Ovary (tissue), 7 donors: ENCODE measurements at regions not wholly inside any gene's neighbourhood (a gene's known extent, or its start where the extent isn't known, plus 50 kb on each side); places are given as distances from the start of the nearest gene placed in this dataset.
"Not testable (repeated sequence)": the region's sequence is repeated elsewhere in the genome, so short reads cannot be mapped to it uniquely, and the experiment has no call there.

ENCODE experiments used
- DNase-seq, 5 donors: peaks; one replicate each; pipeline ENCODE4 v3.0.0-alpha.2; 2019 to 2020
- H3K27ac ChIP-seq, 2 donors: fragments of 200-600 bp; one replicate each; pipeline versions ENCODE4 v1.5.1 to v1.8.0; 2019 to 2022
- H3K27me3 ChIP-seq: fragments of 200-600 bp; one replicate; pipeline ENCODE4 v1.8.0; 2022
- H3K36me3 ChIP-seq: fragments of 200-600 bp; sonication (generic); one replicate; pipeline ENCODE4 v1.5.1; 2019
- H3K4me1 ChIP-seq: one replicate; pipeline ENCODE4 v1.8.1; 2013; ENCODE audit warnings: mild to moderate bottlenecking, moderate library complexity; ENCODE audit not compliant: insufficient read depth
- H3K4me3 ChIP-seq: fragments of 200-600 bp; sonication (generic); one replicate; pipeline ENCODE4 v1.5.1; 2017
- H3K9me3 ChIP-seq, 2 donors: fragments of 200-600 bp in 1 of 2; sonication (generic) in 1 of 2; one replicate each; pipeline versions ENCODE4 v1.5.1 to v1.8.1; 2013 to 2019; ENCODE audit warnings: mild to moderate bottlenecking in 1 of 2, moderate library complexity in 1 of 2
- EP300 ChIP-seq: sonication (generic); formaldehyde crosslinking; IDR thresholded peaks from one replicate; pipeline ENCODE4 v1.6.1; 2017; ENCODE audit warnings: antibody characterized with exemption
- POLR2A ChIP-seq: fragments of 450-650 bp; IDR thresholded peaks from one replicate; pipeline ENCODE4 v1.6.1; 2017; ENCODE audit warnings: antibody characterized with exemption, mild to moderate bottlenecking, moderate library complexity
- WGBS, 3 donors: extraction: QIAGEN DNeasy Blood & Tissue Kit in 1 of 3; methylation state at CpG; one replicate each; pipeline versions ENCODE4 v1.1.5 to v1.1.7; 2013 to 2017; 5-methylcytosine and 5-hydroxymethylcytosine counted together
- intact Hi-C, 4 donors: fragments of 100-400 bp; cut with DNase I; formaldehyde crosslinking; loops; one replicate each; pipeline versions ENCODE4 v1.11.0 to v1.15.1; 2022 to 2023
- TF ChIP-seq, protein P1 (sequence below), 3 donors: fragments of 450-650 bp in 2 of 3; fragments of 200-600 bp in 1 of 3; IDR thresholded peaks; one replicate each; pipeline versions ENCODE4 v1.5.1 to v1.8.0; 2016 to 2022; ENCODE audit warnings: antibody characterized with exemption in 3 of 3, mild to moderate bottlenecking in 1 of 3
- donor health status: DM: no; HTN: no; CAD: no; lungs with moderate emphysema.
- donor health status: DM: no; HTN: no; CAD: no.
- donor health status: Bipolar disorder and iron deficiency.
- donor health status: DM: no; HTN: no; CAD: no.
- donor health status: DM: yes; HTN: yes; CAD: no.

- H3K36me3 ChIP-seq: no peaks in the 10 kb centered on the region
- no peaks in the 10 kb centered on the region for H3K9me3 ChIP-seq
- H3K27ac ChIP-seq: no peak overlapping the region
- no peaks in the 10 kb centered on the region for H3K27me3 ChIP-seq
- no peak for DNase-seq
- 4 to 21% (median 5%) methylated on average over 3 of the region's 3 CpGs for WGBS, 3 donors
- H3K4me3 ChIP-seq: no peak overlapping the region
- TF ChIP-seq EP300 (no peak), POLR2A (no peak)
- TF ChIP-seq, protein P1, sequence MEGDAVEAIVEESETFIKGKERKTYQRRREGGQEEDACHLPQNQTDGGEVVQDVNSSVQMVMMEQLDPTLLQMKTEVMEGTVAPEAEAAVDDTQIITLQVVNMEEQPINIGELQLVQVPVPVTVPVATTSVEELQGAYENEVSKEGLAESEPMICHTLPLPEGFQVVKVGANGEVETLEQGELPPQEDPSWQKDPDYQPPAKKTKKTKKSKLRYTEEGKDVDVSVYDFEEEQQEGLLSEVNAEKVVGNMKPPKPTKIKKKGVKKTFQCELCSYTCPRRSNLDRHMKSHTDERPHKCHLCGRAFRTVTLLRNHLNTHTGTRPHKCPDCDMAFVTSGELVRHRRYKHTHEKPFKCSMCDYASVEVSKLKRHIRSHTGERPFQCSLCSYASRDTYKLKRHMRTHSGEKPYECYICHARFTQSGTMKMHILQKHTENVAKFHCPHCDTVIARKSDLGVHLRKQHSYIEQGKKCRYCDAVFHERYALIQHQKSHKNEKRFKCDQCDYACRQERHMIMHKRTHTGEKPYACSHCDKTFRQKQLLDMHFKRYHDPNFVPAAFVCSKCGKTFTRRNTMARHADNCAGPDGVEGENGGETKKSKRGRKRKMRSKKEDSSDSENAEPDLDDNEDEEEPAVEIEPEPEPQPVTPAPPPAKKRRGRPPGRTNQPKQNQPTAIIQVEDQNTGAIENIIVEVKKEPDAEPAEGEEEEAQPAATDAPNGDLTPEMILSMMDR (IDR thresholded peaks at IDR 0.05): no peak
- no peaks in the 10 kb centered on the region for H3K4me1 ChIP-seq
- intact Hi-C loops: loop anchor here in 1 of 4 donors (10.0 kb wide), 1 partner anchor 1464 kb away; no protein-coding TSS in a partner anchor
Observed at GRCh38 chr4:157700898-157701694, 471.7 kb downstream of the GASK1B start.

- no peak for DNase-seq
- no peaks in the 10 kb centered on the region for H3K27me3 ChIP-seq
- no peaks in the 10 kb centered on the region for H3K9me3 ChIP-seq
- no peaks in the 10 kb centered on the region for H3K4me1 ChIP-seq
- TF ChIP-seq POLR2A (no peak), EP300 (no peak)
- TF ChIP-seq, protein P1 (IDR thresholded peaks at IDR 0.05): no peak
- no peaks in the 10 kb centered on the region for H3K36me3 ChIP-seq
- H3K27ac ChIP-seq: no peak overlapping the region
- WGBS, 3 donors: 59 to 61% (median 61%) methylated on average over 1 of the region's 1 CpG
- intact Hi-C loops: no loop called here
- H3K4me3 ChIP-seq: no peak overlapping the region
Observed at GRCh38 chr4:157689476-157689875, 468.9 kb downstream of the GRIA2 start.

DNA sequence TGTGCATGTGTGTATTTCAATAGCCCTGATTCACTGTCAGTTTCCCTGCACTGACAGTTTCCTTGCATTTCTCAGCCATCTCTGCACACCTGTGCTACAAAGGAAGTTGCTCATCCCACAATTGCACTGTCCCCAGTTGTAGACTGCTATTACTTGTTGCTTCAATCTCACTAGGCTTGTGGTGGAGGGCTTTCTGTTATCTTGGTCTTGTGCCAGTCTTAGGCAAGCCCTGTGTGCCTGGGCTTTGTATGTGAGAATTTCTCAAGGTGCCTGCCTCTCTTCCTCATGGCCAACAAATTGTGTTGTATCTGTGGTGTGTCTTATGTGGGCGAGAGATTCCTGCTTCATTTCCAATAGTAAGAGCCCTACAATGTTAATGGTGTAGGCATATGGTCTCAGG lies 467.4 kb downstream of the GRIA2 start:
- 86 to 95% (median 93%) methylated on average over 1 of the region's 1 CpG for WGBS, 3 donors
- Histone ChIP-seq H3K27me3 (no peaks in the 10 kb centered on the region), H3K9me3 (no peaks in the 10 kb centered on the region), H3K4me1 (no peaks in the 10 kb centered on the region), H3K27ac (no peak overlapping the region), H3K4me3 (no peak overlapping the region), H3K36me3 (no peaks in the 10 kb centered on the region)
- TF ChIP-seq, protein P1 (IDR thresholded peaks at IDR 0.05): no peak
- TF ChIP-seq EP300: no peak
- TF ChIP-seq POLR2A: no peak
- intact Hi-C loops: no loop called here
- DNase-seq: no peak

GRCh38 chr4:157679326-157679725 lies 458.8 kb downstream of the GRIA2 start:
- intact Hi-C loops, H3K9me3 ChIP-seq, H3K4me3 ChIP-seq, H3K27me3 ChIP-seq, H3K4me1 ChIP-seq, H3K36me3 ChIP-seq, DNase-seq, H3K27ac ChIP-seq: not testable (repeated sequence)

- WGBS, 3 donors: 83 to 85% (median 85%) methylated on average over 3 of the region's 3 CpGs
- intact Hi-C loops: no loop called here
- H3K27ac ChIP-seq: no peak overlapping the region
- no peaks in the 10 kb centered on the region for H3K4me1 ChIP-seq
- no peak for DNase-seq
- H3K36me3 ChIP-seq: no peaks in the 10 kb centered on the region
- no peak overlapping the region for H3K4me3 ChIP-seq
- TF ChIP-seq EP300 (no peak), POLR2A (no peak)
- TF ChIP-seq, protein P1 (IDR thresholded peaks at IDR 0.05): no peak
- H3K27me3 ChIP-seq: no peaks in the 10 kb centered on the region
- H3K9me3 ChIP-seq: no peaks in the 10 kb centered on the region
Observed at GRCh38 chr4:157678478-157678877, 457.9 kb downstream of the GRIA2 start.
